IMR-90 (cell line): ENCODE measurements at regions not wholly inside any gene's neighbourhood (a gene's known extent, or its start where the extent isn't known, plus 50 kb on each side); places are given as distances from the start of the nearest gene placed in this dataset.

Source experiments
- ATAC-seq: fragments of 200-7000 bp; cut with Tn5 transposase; 2 replicates; pipeline ENCODE4 v1.9.1; 2020; ENCODE audit warnings: low read depth, mild to moderate bottlenecking, moderate library complexity
- BruUV-seq: library from RNA; stranded (reverse); fragments of 400-500 nt; replicated peaks from 2 replicates; lab custom pipeline; 2021; lab: Mats Ljungman, UMichigan
- CTCF ChIA-PET: fragments of 300-600 bp; formaldehyde crosslinking; extraction: SDS; loops from one replicate; lab custom pipeline; 2021; ENCODE audit warnings: antibody characterized with exemption; lab: Yijun Ruan, JAX
- POLR2A ChIA-PET: fragments of 300-600 bp; sonication (Branson Sonifier 250); formaldehyde crosslinking; loops from one replicate; lab custom pipeline; 2022; ENCODE audit warnings: antibody characterized with exemption; ENCODE audit not compliant: unreplicated experiment; lab: Charles Lee
- DNase-seq: peaks from one replicate; pipeline ENCODE4 v3.0.0; 2013
- H2AFZ ChIP-seq: replicated peaks from 2 replicates; pipeline ENCODE3; 2013; ENCODE audit warnings: low read length, mild to moderate bottlenecking; ENCODE audit not compliant: poor library complexity
- H2AK5ac ChIP-seq: 2 replicates; pipeline ENCODE4 v1.6.1; 2013; ENCODE audit warnings: low read depth, low read length, inconsistent platforms
- H2AK9ac ChIP-seq: replicated peaks from 2 replicates; pipeline ENCODE3; 2013; ENCODE audit warnings: mild to moderate bottlenecking, low read depth, low read length, moderate library complexity; ENCODE audit not compliant: poor library complexity
- H2BK120ac ChIP-seq: 2 replicates; pipeline ENCODE4 v1.6.1; 2013; ENCODE audit warnings: low read depth, low read length, inconsistent platforms
- H2BK15ac ChIP-seq: 3 replicates; pipeline ENCODE4 v1.6.1; 2013; ENCODE audit warnings: low read depth, low read length, inconsistent platforms
- H2BK20ac ChIP-seq: 2 replicates; pipeline ENCODE4 v1.6.1; 2013; ENCODE audit warnings: low read depth, mild to moderate bottlenecking, inconsistent platforms, low read length, moderate library complexity
- H2BK5ac ChIP-seq: 2 replicates; pipeline ENCODE4 v1.6.1; 2013; ENCODE audit warnings: mild to moderate bottlenecking, low read depth, low read length, inconsistent platforms; ENCODE audit not compliant: poor library complexity, severe bottlenecking
- H3K14ac ChIP-seq: replicated peaks from 2 replicates; pipeline ENCODE4 v1.6.1; 2013; ENCODE audit warnings: low read depth, low read length, inconsistent platforms
- H3K18ac ChIP-seq: 2 replicates; pipeline ENCODE4 v1.6.1; 2013; ENCODE audit warnings: low read depth, low read length, control low read depth
- H3K23ac ChIP-seq: 2 replicates; pipeline ENCODE4 v1.6.1; 2013; ENCODE audit warnings: low read depth, low read length, inconsistent platforms
- H3K27ac ChIP-seq: 2 replicates; pipeline ENCODE4 v1.5.1; 2013; ENCODE audit warnings: mild to moderate bottlenecking, control low read depth, low read length; ENCODE audit not compliant: insufficient read depth
- H3K27me3 ChIP-seq: 2 replicates; pipeline ENCODE4 v1.6.1; 2013; ENCODE audit warnings: low read length; ENCODE audit not compliant: control insufficient read depth, insufficient read depth
- H3K36me3 ChIP-seq: 2 replicates; pipeline ENCODE4 v1.6.1; 2013; ENCODE audit warnings: low read length, mixed read lengths; ENCODE audit not compliant: control insufficient read depth, insufficient read depth
- H3K4ac ChIP-seq: 2 replicates; pipeline ENCODE4 v1.6.1; 2013; ENCODE audit warnings: low read depth, low read length, inconsistent platforms
- H3K4me1 ChIP-seq: 2 replicates; pipeline ENCODE4 v1.6.1; 2013; ENCODE audit warnings: low read length, mixed read lengths; ENCODE audit not compliant: control insufficient read depth, insufficient read depth
- H3K4me2 ChIP-seq: 2 replicates; pipeline ENCODE4 v1.6.1; 2013; ENCODE audit warnings: low read depth, mild to moderate bottlenecking, control low read depth, low read length, moderate library complexity
- H3K4me3 ChIP-seq: 2 replicates; pipeline ENCODE4 v1.5.1; 2013; ENCODE audit warnings: low read depth, mild to moderate bottlenecking, control low read depth, low read length, moderate library complexity; ENCODE audit not compliant: insufficient read depth
- H3K56ac ChIP-seq: 2 replicates; pipeline ENCODE4 v1.6.1; 2013; ENCODE audit warnings: low read length, inconsistent platforms; ENCODE audit not compliant: insufficient read depth; ENCODE audit errors: extremely low read depth
- H3K79me1 ChIP-seq, 2 experiments: 2 replicates each; pipeline ENCODE4 v1.6.1; 2013; ENCODE audit warnings: low read length in 2 of 2, inconsistent platforms in 1 of 2, low read depth in 1 of 2
- H3K9ac ChIP-seq: 2 replicates; pipeline ENCODE4 v1.6.1; 2013; ENCODE audit warnings: low read depth, low read length, control low read depth
- H3K9me1 ChIP-seq: 2 replicates; pipeline ENCODE4 v1.6.1; 2013; ENCODE audit warnings: low read length, inconsistent platforms; ENCODE audit not compliant: insufficient read depth
- H3K9me3 ChIP-seq: 2 replicates; pipeline ENCODE4 v1.6.1; 2013; ENCODE audit warnings: low read length; ENCODE audit not compliant: control insufficient read depth, insufficient read depth
- H4K20me1 ChIP-seq: 2 replicates; pipeline ENCODE4 v1.6.1; 2013; ENCODE audit warnings: low read length, inconsistent platforms; ENCODE audit not compliant: insufficient read depth
- H4K5ac ChIP-seq: 2 replicates; pipeline ENCODE4 v1.6.1; 2013; ENCODE audit warnings: mild to moderate bottlenecking, low read depth, low read length, control low read depth
- H4K8ac ChIP-seq, 2 experiments: 2 replicates each; pipeline ENCODE4 v1.6.1; 2013; ENCODE audit warnings: low read depth in 2 of 2, low read length in 2 of 2, control low read depth in 1 of 2, inconsistent platforms in 1 of 2
- H4K91ac ChIP-seq: 2 replicates; pipeline ENCODE4 v1.6.1; 2013; ENCODE audit warnings: low read depth, low read length, inconsistent platforms; ENCODE audit not compliant: insufficient read depth
- BHLHE40 ChIP-seq: fragments of 150-350 bp; IDR thresholded peaks from 2 replicates; pipeline ENCODE4 v1.6.1; 2016; ENCODE audit warnings: mild to moderate bottlenecking, low read depth, low read length
- CEBPB ChIP-seq: IDR thresholded peaks from 2 replicates; pipeline ENCODE4 v1.6.1; 2012; ENCODE audit warnings: low read depth, low read length, improper control_type of control experiment
- CHD1 ChIP-seq: IDR thresholded peaks from 2 replicates; pipeline ENCODE4 v1.6.1; 2012; ENCODE audit warnings: low read depth, low read length, improper control_type of control experiment
- FOS ChIP-seq: fragments of 150-350 bp; IDR thresholded peaks from 2 replicates; pipeline ENCODE4 v1.6.1; 2016; ENCODE audit warnings: low read depth, low read length
- MAFK ChIP-seq: IDR thresholded peaks from 2 replicates; pipeline ENCODE4 v1.6.1; 2012; ENCODE audit warnings: low read depth, low read length, improper control_type of control experiment
- MAZ ChIP-seq: IDR thresholded peaks from 2 replicates; pipeline ENCODE4 v1.6.1; 2012; ENCODE audit warnings: low read depth, mild to moderate bottlenecking, low read length, improper control_type of control experiment, moderate library complexity, borderline replicate concordance
- MXI1 ChIP-seq: IDR thresholded peaks from 2 replicates; pipeline ENCODE4 v1.6.1; 2012; ENCODE audit warnings: low read depth, mild to moderate bottlenecking, low read length, moderate library complexity, borderline replicate concordance
- NFE2L2 ChIP-seq: fragments of 150-350 bp; IDR thresholded peaks from 2 replicates; pipeline ENCODE4 v1.6.1; 2016; ENCODE audit warnings: low read depth, mild to moderate bottlenecking, low read length
- POLR2A ChIP-seq: IDR thresholded peaks from 2 replicates; pipeline ENCODE4 v1.6.1; 2012; ENCODE audit warnings: mild to moderate bottlenecking, low read depth, low read length
- RAD21 ChIP-seq: IDR thresholded peaks from 2 replicates; pipeline ENCODE4 v1.6.1; 2012; ENCODE audit warnings: low read length, improper control_type of control experiment
- RCOR1 ChIP-seq: IDR thresholded peaks from 2 replicates; pipeline ENCODE4 v1.6.1; 2012; ENCODE audit warnings: mild to moderate bottlenecking, low read length, improper control_type of control experiment; ENCODE audit not compliant: insufficient replicate concordance
- RFX5 ChIP-seq: IDR thresholded peaks from 2 replicates; pipeline ENCODE4 v1.8.0; 2012; ENCODE audit warnings: low read depth, mild to moderate bottlenecking, low read length, moderate library complexity
- SMC3 ChIP-seq: fragments of 150-350 bp; IDR thresholded peaks from 2 replicates; pipeline ENCODE4 v1.6.1; 2016; ENCODE audit warnings: low read depth, mild to moderate bottlenecking, antibody characterized with exemption, low read length, moderate library complexity
- USF2 ChIP-seq: fragments of 150-350 bp; IDR thresholded peaks from 2 replicates; pipeline ENCODE4 v1.6.1; 2017; ENCODE audit warnings: mild to moderate bottlenecking, antibody characterized with exemption, low read length, low read depth
- WGBS, 2 experiments: methylation state at CpG; one replicate each; pipeline versions ENCODE4 v1.1.5 to v1.1.7; 2013; ENCODE audit warnings: missing lambda C conversion rate in 2 of 2; ENCODE audit not compliant: insufficient read length in 1 of 2; ENCODE audit errors: extremely low coverage in 2 of 2; 5-methylcytosine and 5-hydroxymethylcytosine counted together
- dilution Hi-C: fragments of 300-500 bp; cut with HindIII; formaldehyde crosslinking; loops from one replicate; pipeline ENCODE4 v1.14.3; 2018; ENCODE audit warnings: low sequenced_read_pairs; ENCODE audit not compliant: unreplicated experiment
- in situ Hi-C: fragments of 300-500 bp; cut with MboI; formaldehyde crosslinking; loops from 3 replicates; pipeline ENCODE4 v1.14.3; 2019; ENCODE audit warnings: low sequenced_read_pairs, inconsistent platforms, mixed read lengths
- intact Hi-C: fragments of 100-400 bp; cut with micrococcal nuclease; formaldehyde crosslinking; loops from 2 replicates; pipeline ENCODE4 v1.10.0; 2022
- TF ChIP-seq, protein P1 (sequence below): fragments of 150-350 bp; IDR thresholded peaks from 2 replicates; pipeline ENCODE4 v1.6.1; 2016; ENCODE audit warnings: low read depth, mild to moderate bottlenecking, low read length, moderate library complexity, borderline replicate concordance
- TF ChIP-seq, protein P2 (sequence below): conservative IDR thresholded peaks from 2 replicates; pipeline ENCODE4 v1.5.1; 2012; ENCODE audit warnings: mild to moderate bottlenecking, low read depth, low read length, improper control_type of control experiment

GRCh38 chr16:9300252-9300651 is 208.8 kb downstream of the HAPSTR1 start:
- intact Hi-C loops = no loop called here
- ATAC-seq = no peak
- H4K5ac ChIP-seq = no peak overlapping the region
- no peak overlapping the region for H2BK5ac ChIP-seq
- no peak overlapping the region for H2BK20ac ChIP-seq
- H4K20me1 ChIP-seq = no peaks in the 10 kb centered on the region
- in situ Hi-C loops = no loop called here
- no peaks in the 10 kb centered on the region for H3K9me1 ChIP-seq
- no peaks in the 10 kb centered on the region for H3K36me3 ChIP-seq
- no peak overlapping the region for H3K4ac ChIP-seq
- H3K79me1 ChIP-seq = no peaks in the 10 kb centered on the region
- no peak overlapping the region for H3K23ac ChIP-seq
- ChIA-PET POLR2A (no interaction called here), CTCF (no interaction called here)
- H3K4me3 ChIP-seq = no peak overlapping the region
- H3K9ac ChIP-seq = no peak overlapping the region
- H4K8ac ChIP-seq = no peak overlapping the region
- dilution Hi-C loops = no loop called here
- no TSS peak for BruUV-seq
- H3K27ac ChIP-seq = no peak overlapping the region
- no peak overlapping the region for H4K91ac ChIP-seq
- no peak overlapping the region for H3K4me2 ChIP-seq
- H2AFZ ChIP-seq = no peak overlapping the region
- H3K9me3 ChIP-seq = peaks cover 7% of the 10 kb centered on the region
- no peak overlapping the region for H2BK15ac ChIP-seq
- no peaks in the 10 kb centered on the region for H3K27me3 ChIP-seq
- H3K18ac ChIP-seq = no peak overlapping the region
- no CpG with 5 or more reads among the region's 4 CpGs for WGBS, 2 experiments
- H2AK5ac ChIP-seq = no peak overlapping the region
- no peak overlapping the region for H3K56ac ChIP-seq
- H3K4me1 ChIP-seq = no peaks in the 10 kb centered on the region
- no peak overlapping the region for H2AK9ac ChIP-seq
- TF ChIP-seq, protein P1, sequence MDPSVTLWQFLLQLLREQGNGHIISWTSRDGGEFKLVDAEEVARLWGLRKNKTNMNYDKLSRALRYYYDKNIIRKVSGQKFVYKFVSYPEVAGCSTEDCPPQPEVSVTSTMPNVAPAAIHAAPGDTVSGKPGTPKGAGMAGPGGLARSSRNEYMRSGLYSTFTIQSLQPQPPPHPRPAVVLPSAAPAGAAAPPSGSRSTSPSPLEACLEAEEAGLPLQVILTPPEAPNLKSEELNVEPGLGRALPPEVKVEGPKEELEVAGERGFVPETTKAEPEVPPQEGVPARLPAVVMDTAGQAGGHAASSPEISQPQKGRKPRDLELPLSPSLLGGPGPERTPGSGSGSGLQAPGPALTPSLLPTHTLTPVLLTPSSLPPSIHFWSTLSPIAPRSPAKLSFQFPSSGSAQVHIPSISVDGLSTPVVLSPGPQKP = no peak
- TF ChIP-seq MXI1 = no peak
- TF ChIP-seq, protein P2, sequence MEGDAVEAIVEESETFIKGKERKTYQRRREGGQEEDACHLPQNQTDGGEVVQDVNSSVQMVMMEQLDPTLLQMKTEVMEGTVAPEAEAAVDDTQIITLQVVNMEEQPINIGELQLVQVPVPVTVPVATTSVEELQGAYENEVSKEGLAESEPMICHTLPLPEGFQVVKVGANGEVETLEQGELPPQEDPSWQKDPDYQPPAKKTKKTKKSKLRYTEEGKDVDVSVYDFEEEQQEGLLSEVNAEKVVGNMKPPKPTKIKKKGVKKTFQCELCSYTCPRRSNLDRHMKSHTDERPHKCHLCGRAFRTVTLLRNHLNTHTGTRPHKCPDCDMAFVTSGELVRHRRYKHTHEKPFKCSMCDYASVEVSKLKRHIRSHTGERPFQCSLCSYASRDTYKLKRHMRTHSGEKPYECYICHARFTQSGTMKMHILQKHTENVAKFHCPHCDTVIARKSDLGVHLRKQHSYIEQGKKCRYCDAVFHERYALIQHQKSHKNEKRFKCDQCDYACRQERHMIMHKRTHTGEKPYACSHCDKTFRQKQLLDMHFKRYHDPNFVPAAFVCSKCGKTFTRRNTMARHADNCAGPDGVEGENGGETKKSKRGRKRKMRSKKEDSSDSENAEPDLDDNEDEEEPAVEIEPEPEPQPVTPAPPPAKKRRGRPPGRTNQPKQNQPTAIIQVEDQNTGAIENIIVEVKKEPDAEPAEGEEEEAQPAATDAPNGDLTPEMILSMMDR = no peak
- TF ChIP-seq NFE2L2 = no peak
- TF ChIP-seq FOS = no peak
- no peak for TF ChIP-seq MAFK
- TF ChIP-seq CHD1 = no peak
- TF ChIP-seq RCOR1 = no peak
- no peak for TF ChIP-seq BHLHE40
- no peak for TF ChIP-seq CEBPB
- no peak for TF ChIP-seq MAZ
- no peak for TF ChIP-seq POLR2A
- TF ChIP-seq RFX5 = no peak
- TF ChIP-seq SMC3 = no peak
- no peak for TF ChIP-seq USF2
- no peak for TF ChIP-seq RAD21
- no peak for DNase-seq
- no peak overlapping the region for H2BK120ac ChIP-seq
- H3K14ac ChIP-seq = no peak overlapping the region
